HG02970 (cell line): ENCODE measurements at regions not wholly inside any gene's neighbourhood (a gene's known extent, or its start where the extent isn't known, plus 50 kb on each side); places are given as distances from the start of the nearest gene placed in this dataset.
A peak's percentile ranks its signal among the peaks of the same experiment; 100 is the strongest.
"Not testable (repeated sequence)": the region's sequence is repeated elsewhere in the genome, so short reads cannot be mapped to it uniquely, and the experiment has no call there.

Source experiments
- ATAC-seq: cut with Tn5 transposase; IDR thresholded peaks from one replicate; pipeline ENCODE4 v1.9.1; 2021; ENCODE audit warnings: mild to moderate bottlenecking, moderate library complexity, moderate number of reproducible peaks; ENCODE audit not compliant: unreplicated experiment, low FRiP score

GRCh38 chr6:130494729-130495128 lies 128.9 kb downstream of the TMEM200A start:
- no peak for ATAC-seq

- no peak for ATAC-seq
Observed at GRCh38 chr6:130500693-130501092, 134.9 kb downstream of the TMEM200A start.

GRCh38 chr6:130503146-130503545 lies 137.3 kb downstream of the TMEM200A start:
- ATAC-seq, result no peak

DNA sequence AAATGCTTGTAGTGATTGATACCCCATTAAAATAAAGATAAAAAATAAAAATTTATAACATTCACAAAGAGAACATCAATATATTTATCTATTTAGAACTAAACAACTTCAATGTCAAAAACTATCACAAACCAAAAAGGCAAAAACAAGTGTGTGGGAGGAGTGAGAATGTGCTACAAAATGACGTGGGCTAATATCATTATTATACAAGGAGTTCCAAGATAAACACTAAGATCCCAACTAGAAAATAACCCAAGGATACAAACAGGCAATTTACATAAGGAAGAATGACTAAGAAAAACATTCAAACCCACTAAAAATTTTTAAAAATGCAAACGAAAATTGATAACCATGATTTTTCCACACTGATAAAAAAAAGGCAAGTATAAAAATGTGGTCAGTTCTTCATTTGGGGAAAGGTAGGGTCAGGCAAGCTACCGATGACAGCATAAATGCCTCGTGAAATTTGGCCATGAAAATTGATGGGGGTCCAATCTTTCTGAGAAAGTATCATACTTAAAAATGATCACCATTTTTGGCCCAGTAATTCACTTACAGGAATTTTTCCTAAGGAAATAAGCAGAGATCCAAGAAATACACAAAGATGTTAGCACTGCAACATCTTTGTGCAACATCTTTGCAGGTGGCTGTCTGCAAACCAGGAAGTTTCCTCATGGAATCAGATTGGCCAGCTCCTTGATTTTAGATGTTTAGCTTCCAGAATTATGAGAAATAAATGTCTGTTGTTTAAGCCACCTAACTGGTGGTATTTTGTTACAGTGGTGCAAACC lies 140.2 kb downstream of the TMEM200A start:
- ATAC-seq, result no peak

GRCh38 chr6:130507005-130507665 lies 141.3 kb downstream of the TMEM200A start:
- ATAC-seq, result not testable (repeated sequence)

- no peak for ATAC-seq
Observed at GRCh38 chr6:130507666-130508028, 141.8 kb downstream of the TMEM200A start.

- no peak for ATAC-seq
Observed at GRCh38 chr6:130513770-130514169, 148.0 kb downstream of the TMEM200A start.

DNA sequence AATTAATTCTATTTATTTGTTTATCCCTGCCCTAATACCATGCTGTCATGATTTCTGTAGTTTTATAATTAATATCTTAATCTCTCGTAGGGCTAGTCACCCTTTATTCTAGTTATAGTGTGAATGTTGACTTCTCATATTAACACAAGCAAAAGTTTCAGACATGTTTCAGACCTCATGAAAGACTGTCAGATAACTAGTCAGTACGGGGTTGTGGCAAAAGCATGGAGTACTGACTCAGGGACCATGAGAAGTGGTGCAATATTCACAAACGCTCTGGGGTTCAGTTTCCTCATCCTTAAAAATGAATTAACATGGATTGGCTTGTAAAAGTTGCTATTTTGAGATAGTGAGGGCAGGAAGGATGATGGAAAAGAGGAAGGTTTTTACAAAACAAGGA lies 148.9 kb downstream of the TMEM200A start:
- no peak for ATAC-seq

DNA sequence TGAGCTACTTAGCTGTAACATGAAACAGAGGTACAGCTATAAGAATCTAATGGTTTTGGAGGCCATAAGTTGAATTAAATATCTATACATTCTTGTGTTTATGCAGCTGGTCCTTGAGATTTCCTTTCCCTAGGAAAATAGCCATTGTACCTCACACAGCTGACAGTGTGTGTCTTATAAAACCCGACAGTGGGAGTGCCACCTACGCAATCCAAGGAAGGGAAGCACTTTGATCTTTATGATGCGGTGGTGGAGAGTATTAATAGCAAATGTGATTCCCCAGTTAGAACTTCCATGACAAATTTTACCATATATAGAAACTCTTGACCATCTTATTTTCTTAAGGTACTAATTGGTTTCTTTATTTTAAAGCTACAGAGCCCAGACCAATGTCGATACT lies 149.5 kb downstream of the TMEM200A start:
- no peak for ATAC-seq

DNA sequence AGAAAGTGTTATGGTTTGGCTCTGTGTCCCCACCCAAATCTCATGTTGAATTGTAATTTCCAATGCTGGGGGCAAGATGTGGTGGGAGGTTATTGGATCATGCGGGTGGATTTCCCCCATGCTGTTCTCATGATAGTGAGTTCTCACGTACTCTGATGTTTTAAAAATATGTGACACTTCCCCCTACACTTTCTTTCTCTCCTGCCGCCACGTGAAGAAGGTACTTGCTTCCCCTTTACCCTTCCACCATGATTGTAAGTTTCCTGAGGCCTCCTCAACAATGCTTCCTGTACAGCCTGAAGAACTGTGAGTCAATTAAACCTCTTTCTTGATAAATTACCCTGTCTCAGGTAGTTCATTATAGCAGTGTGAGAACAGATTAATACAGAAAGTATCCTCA lies 150.8 kb downstream of the TMEM200A start:
- ATAC-seq, result no peak

DNA sequence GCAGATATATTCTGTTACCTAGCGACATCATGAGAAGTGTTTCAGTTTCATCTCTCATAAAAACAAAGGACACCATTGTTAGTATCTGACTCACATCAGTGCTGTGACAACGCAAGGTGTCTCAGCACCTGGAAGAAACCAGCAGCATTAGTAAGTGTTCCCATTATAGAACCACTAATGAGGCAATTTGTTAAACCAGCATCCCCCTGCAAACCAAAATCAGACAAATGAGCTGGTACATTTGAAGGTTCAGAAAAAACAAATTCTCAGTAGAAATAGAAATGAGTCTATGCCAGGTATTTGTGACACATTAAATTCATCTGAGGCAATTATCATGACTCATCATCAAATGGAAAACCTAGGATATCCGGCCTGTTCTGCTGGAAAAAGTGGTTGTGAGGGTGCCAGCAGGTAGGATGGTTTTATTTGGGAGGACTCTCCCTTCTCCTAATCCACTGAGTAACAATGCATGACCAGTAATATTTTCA lies 151.7 kb downstream of the TMEM200A start:
- ATAC-seq, result peak; percentile 73

- no peak for ATAC-seq
Observed at GRCh38 chr6:130518588-130518987, 152.8 kb downstream of the TMEM200A start.

- ATAC-seq, result no peak
Observed at GRCh38 chr6:130520221-130520620, 154.4 kb downstream of the TMEM200A start.

DNA sequence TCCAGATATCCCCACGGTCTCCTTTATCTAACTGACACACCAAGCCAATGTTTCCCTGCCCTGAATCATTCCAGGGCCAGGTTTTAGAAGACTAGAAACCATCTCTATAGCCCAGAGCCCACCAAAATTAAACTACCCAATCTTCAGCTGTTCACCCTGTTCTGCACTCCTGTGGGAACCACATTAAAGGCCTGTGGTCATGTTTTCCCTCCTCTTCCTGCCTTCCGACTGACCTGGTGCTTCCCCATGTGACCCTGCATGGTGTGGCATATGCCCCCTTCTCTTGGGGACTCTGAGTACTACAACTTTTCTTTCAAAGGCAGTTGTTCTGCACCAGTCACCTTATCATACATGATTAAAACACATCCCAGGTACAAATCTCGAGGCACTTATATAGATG lies 155.0 kb downstream of the TMEM200A start:
- no peak for ATAC-seq

GRCh38 chr6:130524552-130524951 lies 158.7 kb downstream of the TMEM200A start:
- no peak for ATAC-seq

- ATAC-seq, result no peak
Observed at GRCh38 chr6:130525408-130525807, 159.6 kb downstream of the TMEM200A start.

DNA sequence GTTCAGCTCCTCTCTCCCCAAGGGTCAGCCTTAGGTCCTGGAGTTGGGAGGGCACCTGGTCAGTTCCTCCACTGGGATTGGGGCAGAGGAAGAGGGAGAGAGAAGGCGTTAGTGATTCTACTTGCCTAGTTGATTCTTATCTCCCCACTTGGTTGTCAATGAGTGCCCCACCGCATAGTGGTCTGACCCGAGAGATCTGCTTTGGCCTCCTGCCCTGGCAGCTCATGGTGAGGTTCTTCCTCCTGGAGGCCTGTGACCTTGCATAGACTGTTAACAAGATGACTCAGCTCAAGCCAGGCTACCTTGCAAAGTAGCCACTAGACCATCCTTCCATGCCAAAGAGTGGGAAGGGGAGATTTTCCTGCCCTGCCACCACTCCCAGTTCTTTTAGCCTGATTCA lies 160.6 kb downstream of the TMEM200A start:
- no peak for ATAC-seq

- no peak for ATAC-seq
Observed at GRCh38 chr6:130527173-130527572, 161.4 kb downstream of the TMEM200A start.

GRCh38 chr6:130529569-130530149 lies 163.8 kb downstream of the TMEM200A start:
- no peak for ATAC-seq

GRCh38 chr6:130534627-130535026 lies 168.8 kb downstream of the TMEM200A start:
- ATAC-seq, result no peak

- no peak for ATAC-seq
Observed at GRCh38 chr6:130535242-130535641, 169.4 kb downstream of the TMEM200A start.

GRCh38 chr6:130537447-130537846 lies 171.6 kb downstream of the TMEM200A start:
- ATAC-seq, result no peak
